ENCODE measurements at regions not wholly inside any gene's neighbourhood (a gene's known extent, or its start where the extent isn't known, plus 50 kb on each side); places are given as distances from the start of the nearest gene placed in this dataset.
"Not testable (repeated sequence)": the region's sequence is repeated elsewhere in the genome, so short reads cannot be mapped to it uniquely, and the experiment has no call there.

DNA sequence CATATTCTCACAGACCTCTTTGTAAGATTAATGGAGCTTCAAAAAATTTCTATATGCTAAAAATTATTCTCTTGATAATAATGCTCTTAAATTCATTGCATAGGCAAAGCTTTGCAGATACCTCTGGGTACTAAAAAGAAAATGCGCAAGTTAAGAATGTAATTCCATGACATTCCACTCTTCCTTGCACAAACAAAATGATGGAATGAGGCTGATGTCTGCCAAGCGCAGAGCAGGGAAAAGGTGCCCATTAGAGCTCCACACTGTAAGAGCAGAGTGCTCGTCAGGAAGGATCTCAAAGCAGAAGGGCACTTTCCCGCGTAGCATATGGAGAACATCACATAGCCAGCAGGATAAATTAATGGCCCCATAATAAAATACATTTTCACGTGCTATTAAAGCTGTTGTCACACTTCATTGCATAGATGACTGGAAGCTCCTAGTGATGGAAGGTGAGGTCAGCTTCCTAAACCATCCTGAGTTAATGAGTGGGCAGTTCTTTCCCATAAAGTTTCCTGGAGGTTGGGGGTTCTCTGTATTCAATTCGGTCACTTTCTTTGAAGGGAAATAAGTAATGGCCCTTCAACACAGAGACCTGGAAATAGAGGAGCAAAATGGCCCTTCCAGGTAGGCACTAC is 1058.9 kb downstream of the GALC start:
- Histone ChIP-seq H3K36me3 (no peaks in the 10 kb centered on the region), H3K27ac (no peak overlapping the region), H3K4me1 (no peaks in the 10 kb centered on the region), H3K9ac (no peak overlapping the region), H3K4me2 (no peak overlapping the region), H3K27me3 (no peaks in the 10 kb centered on the region), H4K20me1 (no peaks in the 10 kb centered on the region), H3K4me3 (no peak overlapping the region), H3K9me3 (replicated peaks in 1 of 11) (no peaks in the 10 kb centered on the region)
- no peak for TF ChIP-seq Cebpa-rat (IDR thresholded peaks at IDR 0.05)

DNA sequence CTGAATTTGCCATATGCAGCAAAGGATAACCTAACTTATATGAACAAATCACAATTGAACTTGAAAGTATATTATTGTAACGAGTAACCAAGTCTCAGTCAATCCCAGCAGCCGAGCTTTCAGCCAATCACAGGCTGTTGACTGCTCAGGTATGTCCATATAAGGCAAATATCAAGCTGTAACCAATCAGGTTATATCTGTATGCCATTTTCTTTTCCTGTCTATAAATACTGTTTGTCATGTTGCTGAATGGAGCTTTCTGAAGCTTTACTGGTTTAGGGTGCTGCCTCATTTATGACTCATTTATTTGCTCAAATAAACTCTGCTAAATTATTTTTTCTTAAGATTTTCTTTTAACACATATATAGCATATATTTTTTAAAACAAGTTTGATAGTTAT is 1059.5 kb downstream of the GALC start:
- Histone ChIP-seq H3K4me1 (no peaks in the 10 kb centered on the region), H3K4me3 (no peak overlapping the region), H3K9me3 (replicated peaks in 1 of 11) (no peaks in the 10 kb centered on the region), H3K4me2 (no peak overlapping the region), H3K36me3 (no peaks in the 10 kb centered on the region), H3K27ac (no peak overlapping the region), H3K9ac (no peak overlapping the region), H4K20me1 (no peaks in the 10 kb centered on the region), H3K27me3 (no peaks in the 10 kb centered on the region)
- TF ChIP-seq Cebpa-rat (IDR thresholded peaks at IDR 0.05) = no peak

GRCh38 chr14:86915406-86915805 is 1077.6 kb downstream of the GALC start:
- Histone ChIP-seq H3K9me3 (replicated peaks in 1 of 11) (no peaks in the 10 kb centered on the region), H4K20me1 (no peaks in the 10 kb centered on the region), H3K36me3 (no peaks in the 10 kb centered on the region), H3K27me3 (no peaks in the 10 kb centered on the region; a peak in 1 of 22 replicates), H3K4me2 (no peak overlapping the region), H3K4me1 (no peaks in the 10 kb centered on the region), H3K27ac (no peak overlapping the region), H3K9ac (no peak overlapping the region), H3K4me3 (no peak overlapping the region)
- no peak for TF ChIP-seq Cebpa-rat (IDR thresholded peaks at IDR 0.05)

GRCh38 chr14:86912709-86913108 is 1080.3 kb downstream of the GALC start:
- Histone ChIP-seq H3K27ac (no peak overlapping the region), H4K20me1 (no peaks in the 10 kb centered on the region), H3K4me3 (no peak overlapping the region), H3K9me3 (replicated peaks in 1 of 11) (no peaks in the 10 kb centered on the region), H3K4me2 (no peak overlapping the region), H3K9ac (no peak overlapping the region), H3K4me1 (no peaks in the 10 kb centered on the region), H3K36me3 (no peaks in the 10 kb centered on the region), H3K27me3 (no peaks in the 10 kb centered on the region; a peak in 1 of 22 replicates)
- no peak for TF ChIP-seq Cebpa-rat (IDR thresholded peaks at IDR 0.05)

- H3K4me3 ChIP-seq = no peak overlapping the region
- no peaks in the 10 kb centered on the region for H3K36me3 ChIP-seq
- H3K4me2 ChIP-seq = no peak overlapping the region
- H3K27ac ChIP-seq = no peak overlapping the region
- H3K9me3 ChIP-seq (replicated peaks in 1 of 11) = no peaks in the 10 kb centered on the region
- no peaks in the 10 kb centered on the region for H3K4me1 ChIP-seq
- H4K20me1 ChIP-seq = no peaks in the 10 kb centered on the region
- no peaks in the 10 kb centered on the region; a peak in 1 of 22 replicates for H3K27me3 ChIP-seq
- H3K9ac ChIP-seq = no peak overlapping the region
- TF ChIP-seq Cebpa-rat (IDR thresholded peaks at IDR 0.05) = no peak
Observed at GRCh38 chr14:86911486-86911885, 1081.5 kb downstream of the GALC start.

- not testable (repeated sequence) for H3K27me3 ChIP-seq, H3K4me3 ChIP-seq, H3K27ac ChIP-seq, H3K36me3 ChIP-seq, H3K9ac ChIP-seq, H4K20me1 ChIP-seq, H3K4me2 ChIP-seq, H3K4me1 ChIP-seq
- peaks cover 0 to 12% (median 8%) of the 10 kb centered on the region in 11 experiments; a peak in 16 of 22 replicates for H3K9me3 ChIP-seq (replicated peaks in 1 of 11)
Observed at GRCh38 chr14:86905386-86905926, 1087.5 kb downstream of the GALC start.

GRCh38 chr14:86902176-86902950 is 1090.6 kb downstream of the GALC start:
- no peaks in the 10 kb centered on the region for H3K27me3 ChIP-seq
- no peaks in the 10 kb centered on the region; a peak in 1 of 22 replicates for H4K20me1 ChIP-seq
- no peak for TF ChIP-seq Cebpa-rat (IDR thresholded peaks at IDR 0.05)
- no peak overlapping the region for H3K4me2 ChIP-seq
- H3K9ac ChIP-seq = no peak overlapping the region
- H3K9me3 ChIP-seq (replicated peaks in 1 of 11) = peaks cover 0 to 12% (median 8%) of the 10 kb centered on the region in 11 experiments; a peak in 16 of 22 replicates
- no peak overlapping the region for H3K27ac ChIP-seq
- no peak overlapping the region for H3K4me3 ChIP-seq
- no peaks in the 10 kb centered on the region for H3K36me3 ChIP-seq
- no peaks in the 10 kb centered on the region for H3K4me1 ChIP-seq

GRCh38 chr14:86897704-86898513 is 1095.1 kb downstream of the GALC start:
- TF ChIP-seq Cebpa-rat (IDR thresholded peaks at IDR 0.05) = no peak
- Histone ChIP-seq H3K27me3 (no peaks in the 10 kb centered on the region), H3K9ac (no peak overlapping the region), H3K36me3 (no peaks in the 10 kb centered on the region), H3K4me3 (no peak overlapping the region), H3K4me2 (no peak overlapping the region), H3K4me1 (peaks cover 0 to 5% (median 0%) of the 10 kb centered on the region in 10 experiments; a peak in 1 of 20 replicates), H3K9me3 (replicated peaks in 1 of 11) (no peaks in the 10 kb centered on the region), H3K27ac (no peak overlapping the region), H4K20me1 (no peaks in the 10 kb centered on the region)

DNA sequence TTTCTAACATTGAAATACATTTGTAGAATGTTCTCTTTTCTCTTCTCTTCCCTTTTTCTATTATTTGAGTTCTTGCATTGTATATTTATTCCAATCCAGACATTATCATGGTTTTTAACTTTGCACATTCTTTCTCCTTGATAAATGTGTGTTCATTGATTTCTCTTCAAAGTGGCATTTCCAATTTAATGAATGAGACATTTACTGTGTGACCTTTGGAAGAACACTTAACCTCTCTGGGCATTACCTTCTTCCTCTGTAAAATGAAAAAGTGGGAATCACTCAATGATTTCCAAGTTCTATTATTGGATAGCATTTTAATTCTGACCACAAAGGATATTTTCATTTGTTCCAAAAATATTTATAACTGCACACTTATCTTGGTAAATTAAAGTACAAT is 1095.8 kb downstream of the GALC start:
- Histone ChIP-seq H3K9me3 (replicated peaks in 1 of 11) (no peaks in the 10 kb centered on the region), H3K4me3 (no peak overlapping the region), H4K20me1 (no peaks in the 10 kb centered on the region), H3K9ac (no peak overlapping the region), H3K27me3 (no peaks in the 10 kb centered on the region), H3K27ac (no peak overlapping the region), H3K4me1 (peaks cover 0 to 5% (median 0%) of the 10 kb centered on the region in 10 experiments; a peak in 1 of 20 replicates), H3K4me2 (no peak overlapping the region), H3K36me3 (no peaks in the 10 kb centered on the region)
- no peak for TF ChIP-seq Cebpa-rat (IDR thresholded peaks at IDR 0.05)
